ENCODE measurements at regions not wholly inside any gene's neighbourhood (a gene's known extent, or its start where the extent isn't known, plus 50 kb on each side); places are given as distances from the start of the nearest gene placed in this dataset.

GRCh38 chr13:75920536-75920935 is 284.4 kb downstream of the LMO7 start:
- H3K27ac ChIP-seq (ENCODE audit: low read depth, low read length), result no peak overlapping the region
- H3K4me3 ChIP-seq (ENCODE audit: low read depth in 1 of 2, low read length in 2 of 2), result no peak overlapping the region
- H3K9ac ChIP-seq (ENCODE audit: low read depth in 1 of 2, low read length in 2 of 2), result no peak overlapping the region
- no peaks in the 10 kb centered on the region for H3K36me3 ChIP-seq (ENCODE audit: control insufficient read depth in 1 of 2, insufficient read depth in 2 of 2, low read length in 2 of 2)
- H3K9me3 ChIP-seq (ENCODE audit: control insufficient read depth in 1 of 2, low read length in 2 of 2), result no peaks in the 10 kb centered on the region
- H3K4me1 ChIP-seq (ENCODE audit: control insufficient read depth in 1 of 2, insufficient read depth in 2 of 2, low read length in 2 of 2), result no peaks in the 10 kb centered on the region
- no peaks in the 10 kb centered on the region for H3K27me3 ChIP-seq (ENCODE audit: control insufficient read depth in 1 of 2, insufficient read depth in 2 of 2, low read length in 2 of 2)

GRCh38 chr13:75919660-75920199 is 283.6 kb downstream of the LMO7 start:
- no peak overlapping the region for H3K27ac ChIP-seq (ENCODE audit: low read depth, low read length)
- H3K9ac ChIP-seq (ENCODE audit: low read depth in 1 of 2, low read length in 2 of 2), result no peak overlapping the region
- H3K27me3 ChIP-seq (ENCODE audit: control insufficient read depth in 1 of 2, insufficient read depth in 2 of 2, low read length in 2 of 2), result no peaks in the 10 kb centered on the region
- no peak overlapping the region for H3K4me3 ChIP-seq (ENCODE audit: low read depth in 1 of 2, low read length in 2 of 2)
- no peaks in the 10 kb centered on the region for H3K36me3 ChIP-seq (ENCODE audit: control insufficient read depth in 1 of 2, insufficient read depth in 2 of 2, low read length in 2 of 2)
- no peaks in the 10 kb centered on the region for H3K4me1 ChIP-seq (ENCODE audit: control insufficient read depth in 1 of 2, insufficient read depth in 2 of 2, low read length in 2 of 2)
- no peaks in the 10 kb centered on the region for H3K9me3 ChIP-seq (ENCODE audit: control insufficient read depth in 1 of 2, low read length in 2 of 2)

GRCh38 chr13:75915066-75915465 is 278.9 kb downstream of the LMO7 start:
- Histone ChIP-seq H3K4me3 (ENCODE audit: low read depth in 1 of 2, low read length in 2 of 2) (no peak overlapping the region), H3K9ac (ENCODE audit: low read depth in 1 of 2, low read length in 2 of 2) (no peak overlapping the region), H3K4me1 (ENCODE audit: control insufficient read depth in 1 of 2, insufficient read depth in 2 of 2, low read length in 2 of 2) (no peaks in the 10 kb centered on the region), H3K9me3 (ENCODE audit: control insufficient read depth in 1 of 2, low read length in 2 of 2) (no peaks in the 10 kb centered on the region), H3K27me3 (ENCODE audit: control insufficient read depth in 1 of 2, insufficient read depth in 2 of 2, low read length in 2 of 2) (no peaks in the 10 kb centered on the region), H3K27ac (ENCODE audit: low read depth, low read length) (no peak overlapping the region), H3K36me3 (ENCODE audit: control insufficient read depth in 1 of 2, insufficient read depth in 2 of 2, low read length in 2 of 2) (no peaks in the 10 kb centered on the region)

GRCh38 chr13:75913925-75914324 is 277.8 kb downstream of the LMO7 start:
- Histone ChIP-seq H3K4me1 (ENCODE audit: control insufficient read depth in 1 of 2, insufficient read depth in 2 of 2, low read length in 2 of 2) (no peaks in the 10 kb centered on the region), H3K9ac (ENCODE audit: low read depth in 1 of 2, low read length in 2 of 2) (no peak overlapping the region), H3K4me3 (ENCODE audit: low read depth in 1 of 2, low read length in 2 of 2) (no peak overlapping the region), H3K27me3 (ENCODE audit: control insufficient read depth in 1 of 2, insufficient read depth in 2 of 2, low read length in 2 of 2) (no peaks in the 10 kb centered on the region), H3K36me3 (ENCODE audit: control insufficient read depth in 1 of 2, insufficient read depth in 2 of 2, low read length in 2 of 2) (no peaks in the 10 kb centered on the region), H3K27ac (ENCODE audit: low read depth, low read length) (no peak overlapping the region), H3K9me3 (ENCODE audit: control insufficient read depth in 1 of 2, low read length in 2 of 2) (no peaks in the 10 kb centered on the region)

- H3K4me1 ChIP-seq (ENCODE audit: control insufficient read depth in 1 of 2, insufficient read depth in 2 of 2, low read length in 2 of 2), result no peaks in the 10 kb centered on the region
- H3K27me3 ChIP-seq (ENCODE audit: control insufficient read depth in 1 of 2, insufficient read depth in 2 of 2, low read length in 2 of 2), result no peaks in the 10 kb centered on the region
- H3K4me3 ChIP-seq (ENCODE audit: low read depth in 1 of 2, low read length in 2 of 2), result no peak overlapping the region
- H3K27ac ChIP-seq (ENCODE audit: low read depth, low read length), result no peak overlapping the region
- H3K9me3 ChIP-seq (ENCODE audit: control insufficient read depth in 1 of 2, low read length in 2 of 2), result no peaks in the 10 kb centered on the region
- no peak overlapping the region for H3K9ac ChIP-seq (ENCODE audit: low read depth in 1 of 2, low read length in 2 of 2)
- no peaks in the 10 kb centered on the region for H3K36me3 ChIP-seq (ENCODE audit: control insufficient read depth in 1 of 2, insufficient read depth in 2 of 2, low read length in 2 of 2)
Observed at GRCh38 chr13:75910591-75910990, 274.5 kb downstream of the LMO7 start.

All from duodenal mucosa (tissue), 2 donors.